NCI-H146 treated with DMSO at 0.1 percent for 48 hours (cell line): ENCODE measurements at regions not wholly inside any gene's neighbourhood (a gene's known extent, or its start where the extent isn't known, plus 50 kb on each side); places are given as distances from the start of the nearest gene placed in this dataset.
A peak's percentile ranks its signal among the peaks of the same experiment; 100 is the strongest.
"Not testable (repeated sequence)": the region's sequence is repeated elsewhere in the genome, so short reads cannot be mapped to it uniquely, and the experiment has no call there.

ENCODE experiments used
- DNase-seq: peaks from one replicate; lab custom pipeline; 2025; ENCODE audit not compliant: unreplicated experiment; lab: John Stamatoyannopoulos, UW

- no peak for DNase-seq
These were observed 384.6 kb downstream of the ARL4A start for GRCh38 chr7:13072014-13072413.

DNA sequence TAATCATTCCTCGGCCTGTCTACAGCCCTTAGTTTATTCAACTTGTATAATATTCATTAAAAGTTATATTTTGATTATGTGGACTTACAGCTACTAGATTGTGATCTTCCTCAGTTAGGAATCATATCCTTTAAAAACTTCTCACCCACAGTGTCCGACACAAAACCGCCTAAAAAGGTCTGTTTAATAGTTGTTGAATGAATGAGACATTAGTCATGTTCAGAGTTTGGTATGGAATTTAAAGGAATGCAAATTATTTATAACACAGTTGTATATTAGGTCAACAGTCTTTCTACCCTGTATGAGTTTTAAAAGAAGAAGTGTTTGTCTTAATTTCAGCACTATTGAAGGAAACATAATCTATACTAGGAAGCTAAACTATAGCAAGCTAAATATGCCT lies 390.0 kb downstream of the ARL4A start:
- DNase-seq: no peak

GRCh38 chr7:13078105-13078504 lies 390.7 kb downstream of the ARL4A start:
- DNase-seq: no peak

- no peak for DNase-seq
These were observed 403.5 kb downstream of the ARL4A start for GRCh38 chr7:13090959-13091358.

DNA sequence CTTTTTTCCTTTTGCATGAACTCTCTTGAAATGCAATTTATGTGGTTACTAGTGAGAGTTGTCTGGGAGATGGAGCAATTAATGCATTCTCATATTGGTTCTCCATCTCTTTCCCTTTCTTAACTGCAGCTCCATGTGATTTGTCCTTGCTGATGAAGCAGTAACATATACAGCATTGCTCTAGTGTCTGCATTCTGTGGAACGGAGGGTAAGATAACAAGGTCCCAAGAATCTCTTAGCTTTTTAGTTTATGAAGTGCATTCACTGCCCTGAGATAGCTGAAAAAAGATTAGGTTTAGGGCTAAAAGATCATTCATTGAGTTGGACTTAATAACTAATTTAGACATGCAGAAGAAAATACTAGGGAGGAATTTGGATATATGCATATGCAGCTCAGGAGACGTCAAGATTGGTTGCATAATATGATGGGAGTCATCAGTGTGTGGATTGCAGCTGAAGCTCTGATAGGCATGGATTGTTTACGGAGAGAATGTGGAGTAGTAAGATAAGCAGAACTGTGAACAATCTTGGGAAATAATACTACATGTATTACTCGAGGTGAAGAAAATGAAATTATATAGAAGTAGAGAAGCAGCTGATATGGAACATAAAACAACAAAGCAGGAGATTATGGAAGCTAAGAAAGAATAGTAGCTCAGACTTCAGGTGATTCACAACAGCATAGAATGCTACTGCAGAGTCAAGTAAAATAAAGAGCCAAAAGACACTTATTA lies 404.7 kb downstream of the ARL4A start:
- no peak for DNase-seq

- DNase-seq: no peak
These were observed 405.2 kb downstream of the ARL4A start for GRCh38 chr7:13092708-13093005.

GRCh38 chr7:13093160-13093559 lies 405.7 kb downstream of the ARL4A start:
- peak; percentile 5 for DNase-seq

GRCh38 chr7:13097499-13097898 lies 410.1 kb downstream of the ARL4A start:
- DNase-seq: no peak

DNA sequence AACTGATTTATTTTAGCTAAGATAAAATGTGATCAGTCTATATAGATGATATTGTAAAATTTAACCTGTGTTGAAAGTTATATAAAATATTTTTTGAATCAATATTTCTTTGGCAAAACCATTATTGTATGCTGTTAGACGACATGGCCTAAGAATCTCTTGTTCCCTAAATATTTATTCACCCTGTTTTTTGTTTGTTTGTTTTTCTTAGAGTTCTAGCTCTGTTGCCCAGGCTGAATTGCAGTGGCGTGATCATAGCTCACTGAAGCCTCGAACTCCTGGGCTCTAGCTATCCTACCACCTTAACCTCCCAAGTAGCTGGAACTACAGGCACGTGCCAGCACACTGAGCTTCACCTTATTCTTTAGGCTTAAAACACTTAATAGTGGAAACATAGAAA lies 410.7 kb downstream of the ARL4A start:
- no peak for DNase-seq

DNA sequence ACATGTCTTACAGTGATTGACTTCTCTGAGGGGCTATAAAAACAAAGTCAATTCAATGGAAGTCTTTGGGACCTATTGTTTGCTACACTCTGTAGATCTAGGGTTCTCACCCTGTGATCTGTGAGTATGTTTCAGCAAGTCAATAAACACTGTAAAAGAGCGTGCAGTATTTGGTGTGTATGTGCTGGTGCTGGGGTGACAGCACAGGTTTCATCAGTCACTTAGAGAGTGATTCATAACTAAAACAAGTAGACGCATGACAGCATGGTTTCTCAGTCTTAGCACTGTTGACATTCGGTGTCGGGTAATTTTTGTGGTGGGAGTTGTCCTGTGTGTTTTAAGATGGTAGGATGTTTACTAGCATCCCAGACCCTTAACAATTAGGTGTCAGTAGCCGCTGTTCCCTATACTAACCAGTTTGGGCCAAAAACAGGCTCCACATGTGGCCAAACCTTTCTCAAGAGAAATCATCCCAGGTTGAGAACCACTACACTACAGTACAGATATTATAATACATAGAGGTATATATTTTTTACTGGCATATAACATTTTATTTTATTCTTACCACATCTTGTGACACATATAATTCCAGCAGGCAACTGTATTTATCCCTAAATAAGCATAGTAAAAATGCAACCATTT lies 411.8 kb downstream of the ARL4A start:
- DNase-seq: no peak

- DNase-seq: no peak
These were observed 416.7 kb downstream of the ARL4A start for GRCh38 chr7:13104128-13104527.

DNA sequence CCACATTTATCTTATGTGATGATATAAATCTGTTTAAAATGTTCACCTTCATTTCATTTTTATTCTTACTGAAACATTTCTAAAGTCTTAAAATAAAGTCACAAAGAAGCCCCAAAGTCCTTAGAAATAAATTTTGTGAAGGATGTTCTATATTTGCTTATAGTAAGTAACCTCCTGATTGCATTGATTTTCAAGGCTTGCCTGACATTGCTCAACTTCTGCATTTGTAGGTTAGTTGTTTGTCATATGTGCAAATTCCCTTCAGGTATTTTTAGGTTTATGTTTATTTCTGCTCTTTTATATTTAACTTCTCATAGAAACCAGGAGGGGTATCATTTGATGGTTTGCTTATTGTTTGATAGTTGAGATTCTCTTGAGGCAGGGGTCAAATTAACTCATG lies 417.8 kb downstream of the ARL4A start:
- no peak for DNase-seq

DNA sequence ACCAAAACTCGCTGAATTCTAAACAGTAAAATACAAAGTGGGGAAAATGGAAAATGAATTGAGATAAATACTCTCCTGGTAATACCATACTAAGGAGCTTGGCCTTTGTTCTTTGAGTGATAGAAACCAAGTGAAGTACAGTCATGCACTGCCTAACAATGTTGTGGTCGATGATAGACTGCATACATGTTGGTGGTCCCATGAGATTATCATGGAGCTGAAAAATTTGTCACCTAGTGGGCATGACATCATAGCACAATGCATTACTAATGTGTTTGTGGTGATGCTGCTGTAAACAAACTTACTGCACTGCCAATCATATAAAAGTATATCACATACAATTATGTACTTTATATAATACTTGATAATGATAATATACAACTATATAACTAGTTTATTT lies 419.1 kb downstream of the ARL4A start:
- no peak for DNase-seq

GRCh38 chr7:13107291-13107690 lies 419.9 kb downstream of the ARL4A start:
- no peak for DNase-seq

DNA sequence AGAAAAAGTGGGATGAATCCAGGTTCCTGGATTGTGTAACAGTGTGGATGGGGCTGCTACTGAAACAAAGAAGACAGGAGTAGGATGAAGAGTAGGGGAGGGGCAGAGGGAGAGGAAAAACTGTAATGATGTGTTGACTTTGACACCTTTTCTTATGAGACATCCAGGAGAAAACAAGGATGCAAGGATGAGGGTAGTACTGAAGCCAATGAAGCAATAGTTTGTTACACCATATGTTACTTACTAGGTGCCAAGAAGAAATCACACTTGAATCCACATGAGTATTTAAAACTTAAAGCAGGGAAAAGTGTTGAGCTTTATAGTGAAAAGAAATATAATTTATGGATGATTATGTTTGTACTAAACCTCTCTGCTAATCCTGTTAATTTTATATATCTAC lies 420.6 kb downstream of the ARL4A start:
- no peak for DNase-seq

GRCh38 chr7:13109201-13109600 lies 421.8 kb downstream of the ARL4A start:
- DNase-seq: no peak

- no peak for DNase-seq
These were observed 422.7 kb downstream of the ARL4A start for GRCh38 chr7:13110107-13110506.

GRCh38 chr7:13111230-13111629 lies 423.8 kb downstream of the ARL4A start:
- DNase-seq: no peak

GRCh38 chr7:13114240-13114639 lies 426.8 kb downstream of the ARL4A start:
- not testable (repeated sequence) for DNase-seq

DNA sequence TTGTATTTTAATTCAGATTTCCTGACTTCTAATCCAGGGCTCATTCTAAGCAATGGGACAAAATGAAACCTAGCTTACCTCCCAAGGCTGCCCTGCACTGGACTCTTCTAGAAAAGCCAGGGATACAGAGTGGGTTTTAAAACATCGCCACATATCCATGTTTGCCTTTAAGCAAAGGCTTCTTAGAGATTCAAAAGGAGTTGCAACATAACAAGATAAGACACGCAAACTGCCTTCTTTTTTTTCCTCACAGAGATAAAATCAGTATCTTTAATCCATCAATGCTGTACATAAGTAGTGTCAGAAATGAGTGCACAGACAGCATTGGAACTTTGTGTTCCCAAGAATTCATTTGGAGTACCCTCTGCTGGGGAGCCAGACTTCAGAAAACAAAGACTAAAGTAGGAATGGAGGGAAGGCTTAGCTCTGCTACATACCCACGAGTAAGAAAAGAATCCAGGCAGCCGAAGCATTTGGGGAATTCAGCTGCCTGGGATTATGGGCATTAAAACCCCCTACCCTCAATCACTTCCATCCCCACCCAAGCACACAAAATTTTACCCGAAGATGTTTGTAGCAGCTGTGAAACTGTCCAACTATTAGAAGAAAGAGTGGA lies 427.8 kb downstream of the ARL4A start:
- no peak for DNase-seq

GRCh38 chr7:13115855-13116254 lies 428.4 kb downstream of the ARL4A start:
- DNase-seq: no peak

DNA sequence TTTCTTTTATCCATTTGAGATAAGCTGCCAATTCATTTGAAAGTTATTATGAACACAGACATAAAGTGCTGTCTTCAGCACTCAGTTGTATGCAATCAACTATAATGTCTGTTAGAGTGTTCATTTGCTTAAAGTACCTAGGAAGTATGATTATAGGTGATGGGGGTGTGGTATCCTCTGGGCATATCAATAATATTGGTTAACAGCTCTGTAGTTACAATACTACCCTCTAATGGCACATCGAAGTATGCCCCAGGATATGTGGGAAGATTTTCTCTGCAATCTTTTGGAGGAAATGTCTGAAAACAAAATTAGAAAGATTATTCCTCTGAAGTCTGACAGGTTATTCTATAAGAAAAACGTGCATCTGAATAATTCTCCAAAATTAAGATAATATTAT lies 429.7 kb downstream of the ARL4A start:
- DNase-seq: no peak

DNA sequence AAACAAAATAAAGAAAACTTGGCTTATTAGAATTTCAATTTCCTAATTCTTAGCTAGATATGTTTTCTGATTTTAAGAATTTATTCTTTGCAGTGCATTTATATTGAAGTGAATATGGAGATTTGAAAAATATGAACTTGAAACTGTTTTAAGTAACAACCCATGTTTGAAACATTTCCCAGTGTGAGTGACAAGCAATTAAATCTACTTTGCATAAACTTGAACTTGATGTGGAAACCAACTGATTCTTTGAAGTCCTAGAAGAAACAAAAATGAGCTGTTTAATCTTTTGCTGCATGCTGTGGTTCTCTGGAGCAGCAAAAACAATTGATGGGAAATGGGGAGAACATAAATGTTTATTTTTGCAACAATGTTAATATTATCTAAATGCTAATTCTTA lies 430.2 kb downstream of the ARL4A start:
- no peak for DNase-seq
